Fibroblast of the aortic adventitia (primary cell): ENCODE measurements at regions not wholly inside any gene's neighbourhood (a gene's known extent, or its start where the extent isn't known, plus 50 kb on each side); places are given as distances from the start of the nearest gene placed in this dataset.
"Not testable (repeated sequence)": the region's sequence is repeated elsewhere in the genome, so short reads cannot be mapped to it uniquely, and the experiment has no call there.

ENCODE experiments used
- DNase-seq: peaks from one replicate; pipeline ENCODE4 v3.0.0-alpha.2; 2010; ENCODE audit warnings: low read depth
- H3K4me3 ChIP-seq: 2 replicates; pipeline ENCODE4 v1.5.1; 2011; ENCODE audit warnings: low read depth, mild to moderate bottlenecking, control low read depth, low read length, moderate library complexity
- TF ChIP-seq, protein P1 (sequence below): IDR thresholded peaks from 2 replicates; pipeline ENCODE4 v1.5.1; 2011; ENCODE audit warnings: mild to moderate bottlenecking, low read length, control low read depth, inconsistent platforms; ENCODE audit not compliant: insufficient read depth

DNA sequence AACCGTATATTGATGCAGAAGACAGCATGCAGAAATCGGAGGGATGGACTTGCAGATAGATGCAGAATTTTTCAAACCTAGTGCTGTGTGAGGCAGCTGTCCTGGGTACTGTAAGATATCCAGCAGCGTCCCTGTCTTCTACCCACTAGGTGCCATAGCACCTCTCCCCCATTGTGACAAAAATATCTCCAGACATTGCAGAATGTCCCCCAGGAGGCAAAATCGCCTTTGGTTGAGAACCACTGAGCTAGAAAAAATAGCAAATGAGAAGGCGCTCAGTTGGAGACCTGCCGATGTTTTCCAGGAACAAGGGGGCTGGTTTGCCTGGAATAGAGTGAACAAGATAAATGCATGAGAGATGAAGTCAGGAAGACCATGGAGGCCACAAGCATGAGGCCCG is 67.9 kb upstream of the TMEM132D start:
- TF ChIP-seq, protein P1, sequence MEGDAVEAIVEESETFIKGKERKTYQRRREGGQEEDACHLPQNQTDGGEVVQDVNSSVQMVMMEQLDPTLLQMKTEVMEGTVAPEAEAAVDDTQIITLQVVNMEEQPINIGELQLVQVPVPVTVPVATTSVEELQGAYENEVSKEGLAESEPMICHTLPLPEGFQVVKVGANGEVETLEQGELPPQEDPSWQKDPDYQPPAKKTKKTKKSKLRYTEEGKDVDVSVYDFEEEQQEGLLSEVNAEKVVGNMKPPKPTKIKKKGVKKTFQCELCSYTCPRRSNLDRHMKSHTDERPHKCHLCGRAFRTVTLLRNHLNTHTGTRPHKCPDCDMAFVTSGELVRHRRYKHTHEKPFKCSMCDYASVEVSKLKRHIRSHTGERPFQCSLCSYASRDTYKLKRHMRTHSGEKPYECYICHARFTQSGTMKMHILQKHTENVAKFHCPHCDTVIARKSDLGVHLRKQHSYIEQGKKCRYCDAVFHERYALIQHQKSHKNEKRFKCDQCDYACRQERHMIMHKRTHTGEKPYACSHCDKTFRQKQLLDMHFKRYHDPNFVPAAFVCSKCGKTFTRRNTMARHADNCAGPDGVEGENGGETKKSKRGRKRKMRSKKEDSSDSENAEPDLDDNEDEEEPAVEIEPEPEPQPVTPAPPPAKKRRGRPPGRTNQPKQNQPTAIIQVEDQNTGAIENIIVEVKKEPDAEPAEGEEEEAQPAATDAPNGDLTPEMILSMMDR = no peak
- DNase-seq = no peak
- no peak overlapping the region for H3K4me3 ChIP-seq

DNA sequence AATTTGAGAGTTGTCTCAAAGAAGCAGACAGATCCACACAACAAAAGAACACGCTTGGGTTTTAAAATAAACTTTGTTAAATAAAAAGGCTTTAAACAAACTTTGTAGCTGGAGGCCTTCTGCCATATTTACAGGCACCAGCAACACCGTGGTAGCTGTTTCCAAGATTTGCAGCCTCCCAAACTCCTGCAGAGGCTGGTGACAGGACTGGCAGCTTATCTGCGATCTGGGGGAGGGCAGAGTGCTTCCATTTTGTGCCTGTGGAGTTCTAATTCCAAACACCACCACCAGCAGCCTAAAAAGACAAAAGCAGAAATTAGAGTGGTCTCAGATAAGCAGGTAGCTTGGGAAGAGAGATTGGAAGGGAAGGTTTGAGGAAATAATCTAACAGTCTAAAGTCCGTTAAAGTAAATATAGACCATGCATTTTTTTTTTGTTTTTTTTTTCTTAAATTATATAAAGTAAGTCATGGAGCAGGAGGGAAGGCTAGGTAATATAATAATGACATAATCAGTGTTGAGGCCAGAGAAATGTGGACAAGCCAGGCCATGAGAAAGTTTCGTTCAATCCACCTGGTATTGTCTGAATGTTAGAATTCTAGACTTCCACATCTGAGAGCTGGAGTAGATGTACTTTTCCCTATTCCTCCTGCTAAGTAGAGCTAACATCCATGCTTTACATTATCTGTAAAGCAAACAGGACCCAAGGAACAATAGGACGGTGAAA is 69.6 kb upstream of the TMEM132D start:
- DNase-seq = no peak
- H3K4me3 ChIP-seq = no peak overlapping the region
- TF ChIP-seq, protein P1 = no peak

DNA sequence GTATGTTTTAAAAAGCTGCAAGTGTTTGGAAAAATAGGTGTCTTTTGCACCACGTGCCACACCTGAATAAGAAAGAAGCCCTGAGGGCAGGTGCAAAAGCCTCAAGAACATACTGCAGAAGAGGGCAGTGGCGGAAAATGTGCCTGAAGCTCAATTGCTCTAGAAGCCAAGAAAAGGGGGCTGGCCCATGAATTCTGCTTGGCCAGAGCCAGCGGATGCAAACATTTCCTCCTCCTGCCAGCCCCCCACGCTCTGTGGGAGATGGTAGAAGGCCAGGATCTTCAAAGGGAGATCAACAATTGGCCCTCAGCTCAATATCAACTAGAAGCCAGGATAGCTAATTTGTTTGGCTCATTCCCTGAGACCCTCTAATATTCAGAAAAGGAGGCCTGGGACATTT is 80.3 kb upstream of the TMEM132D start:
- TF ChIP-seq, protein P1 = no peak
- no peak for DNase-seq
- H3K4me3 ChIP-seq = no peak overlapping the region

DNA sequence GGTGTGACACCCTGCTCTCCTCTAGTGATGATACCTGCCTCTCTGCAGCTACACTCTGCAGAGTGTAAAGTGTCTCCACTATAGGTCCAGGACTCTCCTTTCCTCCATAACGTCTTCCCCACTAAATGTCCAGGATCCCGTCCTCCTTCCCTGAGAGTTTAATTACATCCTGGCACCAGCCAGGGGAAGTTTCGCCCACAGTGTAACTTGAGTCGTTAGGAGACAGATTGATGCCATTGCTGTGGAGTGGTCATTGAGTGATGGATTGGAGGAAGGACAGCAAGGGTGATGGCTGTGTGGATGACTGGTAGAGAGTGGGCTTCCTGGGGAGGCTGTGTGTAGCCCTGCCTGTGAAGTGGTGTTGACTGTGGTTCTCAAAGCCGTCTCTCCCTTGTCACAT is 84.0 kb upstream of the TMEM132D start:
- no peak overlapping the region for H3K4me3 ChIP-seq
- TF ChIP-seq, protein P1 = no peak
- DNase-seq = no peak

DNA sequence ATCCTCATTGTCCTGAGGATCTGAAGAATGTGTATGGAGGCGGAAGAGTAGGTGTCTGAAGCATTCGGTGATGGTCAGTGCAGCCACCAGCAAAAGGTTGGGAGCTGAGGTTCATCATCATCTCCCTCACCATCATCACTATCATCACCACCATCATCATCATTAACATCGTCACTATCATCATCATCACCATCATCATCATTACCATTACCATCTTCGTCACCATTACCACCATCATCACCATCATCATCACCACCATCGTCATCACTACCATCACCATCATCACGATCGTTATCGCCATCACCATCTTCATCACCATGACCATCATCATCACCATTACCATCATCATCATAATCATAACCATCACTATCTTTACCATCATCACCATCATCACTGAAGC is 90.8 kb upstream of the TMEM132D start:
- TF ChIP-seq, protein P1 = no peak
- no peak overlapping the region for H3K4me3 ChIP-seq
- DNase-seq = no peak

DNA sequence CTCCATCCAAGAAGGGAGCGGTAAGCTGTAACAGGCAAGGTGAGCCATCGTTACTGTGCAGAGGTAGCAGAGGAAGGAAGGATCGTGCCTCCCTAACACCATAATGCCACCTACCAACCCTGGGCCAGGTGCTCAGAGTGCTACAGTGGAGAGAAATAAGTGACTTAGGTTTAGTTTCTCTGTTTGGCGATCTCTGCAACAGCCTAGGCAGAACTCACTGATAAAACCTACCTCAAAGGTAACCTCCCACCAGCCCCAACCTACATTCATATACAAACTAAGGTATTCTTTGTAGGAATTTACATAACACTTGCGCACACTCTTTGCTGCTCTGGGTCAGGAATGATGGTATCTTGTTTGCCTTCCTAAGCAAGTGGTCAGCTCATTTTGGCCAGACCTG is 93.4 kb upstream of the TMEM132D start:
- H3K4me3 ChIP-seq = no peak overlapping the region
- DNase-seq = no peak
- TF ChIP-seq, protein P1 = no peak

DNA sequence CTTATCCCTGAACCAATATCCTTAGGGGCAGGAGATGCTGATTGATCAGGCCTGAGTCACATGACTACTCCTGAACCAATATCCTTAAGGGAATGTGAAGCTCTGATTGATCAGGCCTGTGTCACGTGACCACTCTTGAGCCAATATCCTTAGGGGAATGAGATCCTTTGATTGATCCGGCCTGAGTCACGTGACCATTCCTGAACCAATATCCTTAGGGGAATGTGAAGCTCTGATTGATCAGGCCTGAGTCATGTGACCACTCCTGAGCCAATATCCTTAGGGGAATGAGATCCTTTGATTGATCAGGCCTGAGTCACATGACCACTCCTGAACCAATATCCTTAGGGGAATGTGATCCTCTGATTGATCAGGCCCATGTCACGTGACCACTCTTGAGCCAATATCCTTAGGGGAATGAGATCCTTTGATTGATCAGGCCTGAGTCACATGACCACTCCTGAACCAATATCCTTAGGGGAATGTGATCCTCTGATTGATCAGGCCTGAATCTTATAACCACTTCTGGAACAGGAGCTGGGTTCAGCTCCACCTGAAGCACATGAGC is 100.6 kb upstream of the TMEM132D start:
- DNase-seq, H3K4me3 ChIP-seq: not testable (repeated sequence)
